Lower leg skin (tissue), 3 donors: ENCODE measurements at regions not wholly inside any gene's neighbourhood (a gene's known extent, or its start where the extent isn't known, plus 50 kb on each side); places are given as distances from the start of the nearest gene placed in this dataset.

Experiments
- CTCF ChIP-seq, 3 donors: fragments of 450-650 bp; IDR thresholded peaks; one replicate each; pipeline ENCODE4 v1.5.1; 2016; ENCODE audit warnings: antibody characterized with exemption in 3 of 3, mild to moderate bottlenecking in 3 of 3, moderate library complexity in 2 of 3
- POLR2A ChIP-seq, 2 donors: fragments of 450-650 bp; IDR thresholded peaks; one replicate each; pipeline ENCODE4 v1.6.1; 2016 to 2017; ENCODE audit warnings: antibody characterized with exemption in 2 of 2, mild to moderate bottlenecking in 1 of 2, moderate library complexity in 1 of 2

GRCh38 chr6:99711302-99711701 is 104.7 kb downstream of the PRDM13 start:
- no peak for TF ChIP-seq CTCF (IDR thresholded peaks at IDR 0.05)
- no peak for TF ChIP-seq POLR2A (IDR thresholded peaks at IDR 0.05)
